ENCODE measurements at regions not wholly inside any gene's neighbourhood (a gene's known extent, or its start where the extent isn't known, plus 50 kb on each side); places are given as distances from the start of the nearest gene placed in this dataset.

DNA sequence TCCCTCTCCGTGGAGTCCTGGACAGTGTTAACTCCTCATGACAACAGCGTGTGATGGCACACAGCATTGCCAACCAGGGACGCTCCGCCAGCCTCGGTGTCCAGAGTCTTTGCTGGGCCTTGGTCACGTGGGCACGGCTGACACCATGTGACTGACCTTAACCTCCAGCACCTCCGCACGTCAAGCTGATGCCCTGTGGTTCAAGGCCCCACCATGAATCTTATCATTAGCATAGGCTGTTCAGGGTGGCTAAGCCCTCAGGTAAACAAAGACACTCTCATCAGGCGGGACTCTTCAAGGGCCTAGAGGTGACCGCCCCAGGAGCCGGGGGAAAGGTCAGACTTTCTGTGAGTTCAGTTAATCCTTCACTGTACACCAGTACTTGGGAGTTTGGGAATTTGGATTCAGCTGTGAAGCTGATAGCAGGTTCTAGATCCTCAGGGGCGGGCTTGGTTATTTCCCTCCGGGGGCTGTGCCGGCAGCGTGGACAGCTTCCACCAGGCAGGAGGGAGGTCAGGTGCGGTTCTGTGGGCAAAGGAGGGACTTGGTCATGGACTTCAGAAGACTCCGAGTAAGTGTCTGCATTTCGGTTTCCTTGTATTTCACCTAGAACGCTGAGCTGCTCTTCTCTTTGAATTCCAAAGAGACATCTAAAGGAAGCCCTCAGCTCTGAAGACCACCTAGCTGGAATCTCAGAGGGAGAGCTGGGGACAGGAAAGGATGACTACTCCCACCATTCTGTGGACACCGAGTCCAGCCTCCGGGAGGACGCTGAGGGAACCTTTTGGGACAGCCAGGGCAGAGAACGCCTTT lies 195.5 kb upstream of the CIBAR2 start:
- DNase-seq (ENCODE audit: low read depth): no peak

DNA sequence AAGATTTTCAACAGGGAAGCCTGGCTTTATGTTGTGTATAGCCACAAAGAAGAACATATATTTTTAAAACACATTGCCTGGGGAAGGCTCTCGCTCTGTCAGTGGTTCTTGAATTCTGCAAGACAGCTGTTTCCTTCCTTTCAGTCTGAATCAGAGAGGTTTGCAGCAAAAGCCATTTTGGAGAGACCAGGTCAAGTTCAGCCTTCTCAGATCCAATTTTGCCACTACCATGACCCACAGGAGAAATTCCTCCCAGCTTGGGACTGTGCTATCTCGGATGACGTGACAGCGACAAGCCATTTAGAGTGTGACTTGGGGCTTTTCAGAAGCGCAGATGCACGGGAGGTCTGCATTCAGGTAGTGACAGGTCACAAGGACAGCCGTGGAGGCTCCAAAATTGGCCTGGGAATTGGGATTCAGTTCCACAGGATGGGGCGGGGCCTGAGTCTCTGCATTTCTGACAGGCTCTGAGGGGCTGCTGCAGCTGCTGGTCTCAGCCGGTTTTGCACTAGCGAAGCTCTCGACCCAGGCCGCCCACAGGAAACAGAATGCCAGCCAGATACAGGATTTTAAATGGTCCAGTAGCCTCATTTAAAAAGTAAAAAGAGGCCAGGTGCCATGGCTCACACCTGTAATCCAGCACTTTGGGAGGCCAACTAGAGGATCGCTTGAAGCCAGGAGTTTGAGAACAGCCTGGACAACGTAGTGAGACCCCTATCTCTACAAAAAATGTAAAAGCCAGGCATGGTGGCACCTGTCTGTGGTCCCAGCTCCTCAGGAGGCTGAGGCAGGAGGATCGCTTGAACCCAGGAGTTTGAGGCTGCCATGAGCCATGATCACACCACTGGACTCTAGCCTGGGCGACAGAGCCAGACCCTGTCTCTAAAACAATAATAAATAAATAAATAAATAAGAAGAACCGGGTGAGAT lies 196.6 kb upstream of the CIBAR2 start:
- no peak for DNase-seq (ENCODE audit: low read depth)

DNA sequence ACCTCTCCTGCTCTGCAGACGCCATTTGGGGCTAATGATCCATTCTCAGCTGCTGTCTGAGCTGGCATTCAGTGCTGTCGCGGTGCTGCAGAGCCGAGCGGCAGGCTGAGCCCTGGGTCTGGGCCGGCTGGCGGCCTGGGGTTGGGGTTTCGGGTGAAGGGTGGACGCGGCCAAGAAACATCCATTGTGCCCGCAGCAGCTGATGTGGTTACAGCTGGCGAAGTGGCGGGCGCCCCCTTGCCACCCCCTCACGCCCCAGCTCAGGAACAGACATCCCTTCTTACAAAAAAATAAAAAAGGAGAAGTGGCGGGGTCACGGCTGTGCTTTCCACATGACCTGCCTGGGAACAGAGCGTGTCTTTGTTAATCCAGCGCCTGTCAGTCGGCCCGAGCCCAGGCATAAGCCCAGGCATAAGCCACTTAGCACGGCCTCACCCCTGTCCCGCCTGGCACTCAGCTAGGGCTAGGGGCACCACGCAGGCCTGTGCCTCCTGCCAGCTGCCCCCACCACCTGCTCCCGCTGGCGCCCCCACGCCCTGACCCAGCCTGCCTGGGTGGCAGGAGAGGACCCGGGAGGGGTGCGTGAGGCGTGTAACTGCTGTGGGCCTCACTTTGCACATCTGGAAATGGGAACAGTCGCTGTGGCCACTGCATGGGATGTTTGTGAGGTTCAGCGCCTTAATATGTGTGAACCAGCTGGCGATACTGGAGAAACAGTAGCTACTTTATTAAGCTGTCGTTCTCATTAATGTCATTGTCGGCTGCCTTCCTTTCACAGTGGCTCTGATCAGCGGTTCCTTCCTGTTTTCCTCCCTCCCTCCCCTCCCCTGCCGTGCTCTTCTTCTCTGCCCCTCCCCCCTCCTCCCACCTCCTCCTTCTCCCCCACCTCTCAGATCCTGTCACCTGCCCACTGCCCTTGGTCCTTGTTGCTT lies 197.7 kb upstream of the CIBAR2 start:
- peak; percentile 96 for DNase-seq (ENCODE audit: low read depth)

DNA sequence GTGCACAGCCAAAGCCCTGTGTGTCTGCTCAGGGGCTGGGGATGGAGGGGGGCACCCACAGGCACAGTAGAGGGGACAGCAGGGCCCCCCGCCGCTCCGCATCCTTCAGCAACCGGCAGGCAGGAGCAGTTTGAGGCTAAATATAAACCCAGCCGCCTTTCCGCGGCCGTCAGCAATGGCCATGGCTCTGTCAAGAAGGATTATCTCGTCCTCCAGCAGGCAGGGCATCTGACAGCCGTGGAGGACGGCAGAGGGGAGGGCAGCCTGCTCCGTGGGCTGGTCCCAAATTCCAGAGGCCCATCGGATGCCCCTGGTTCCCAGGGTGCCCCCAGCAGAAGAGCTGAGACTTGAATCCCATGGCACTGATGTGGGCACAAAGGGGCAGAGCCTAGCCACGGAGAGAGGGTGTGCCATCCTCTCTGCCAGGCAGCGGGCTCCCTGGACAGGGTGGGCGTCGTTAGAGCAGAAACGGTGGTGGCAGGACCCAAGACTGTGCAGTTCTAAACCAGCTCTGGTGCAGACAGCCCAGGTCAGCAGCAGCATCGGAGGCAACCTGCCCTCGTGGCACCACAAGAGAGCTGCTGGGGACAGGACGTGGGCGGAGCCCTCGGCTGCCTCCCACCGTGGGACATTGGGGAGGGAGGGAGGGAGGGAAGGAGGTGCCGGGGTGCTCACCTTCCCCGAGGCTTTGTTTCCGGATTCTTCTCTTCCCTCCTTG lies 198.8 kb upstream of the CIBAR2 start:
- DNase-seq (ENCODE audit: low read depth): peak; percentile 73

DNA sequence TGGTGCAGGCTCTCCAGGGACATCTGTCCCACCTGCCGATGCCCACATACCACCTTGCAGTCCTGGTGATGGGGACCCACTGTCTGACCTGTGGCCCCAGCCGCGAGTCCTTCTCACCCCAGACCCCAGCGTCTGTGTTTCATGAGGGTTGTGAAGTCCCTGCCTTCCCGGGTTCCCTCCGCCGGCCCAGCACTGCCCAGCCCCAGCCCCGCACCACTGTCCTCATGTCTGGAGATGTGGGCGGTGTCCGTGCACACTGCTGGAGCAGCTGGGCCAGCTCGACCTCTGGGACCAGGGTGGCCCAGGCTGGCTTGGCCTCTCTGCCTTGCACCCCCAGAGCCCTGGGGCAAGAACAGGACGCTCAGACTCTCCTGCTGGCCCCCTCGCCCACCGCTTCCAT lies 199.5 kb upstream of the CIBAR2 start:
- no peak for DNase-seq (ENCODE audit: low read depth)

DNA sequence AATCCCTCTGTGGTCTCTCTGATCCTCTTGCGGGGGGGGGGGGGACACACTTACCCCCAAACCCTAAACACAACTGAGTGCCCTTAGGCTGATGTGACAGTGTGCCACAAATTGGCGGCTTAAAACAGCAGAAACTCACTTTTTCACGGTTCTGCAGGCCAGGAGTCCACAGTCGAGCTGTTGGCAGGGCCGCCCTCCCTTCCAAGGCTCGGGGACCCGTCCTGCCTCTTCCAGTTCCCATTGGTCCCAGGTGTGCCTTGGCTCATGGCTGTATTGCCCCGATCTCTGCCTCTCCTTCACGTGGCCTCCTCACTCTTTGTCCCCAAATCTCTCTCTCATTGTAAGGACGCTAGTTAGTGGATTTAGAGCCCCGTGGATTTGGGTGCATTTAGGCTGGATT lies 199.9 kb upstream of the CIBAR2 start:
- no peak for DNase-seq (ENCODE audit: low read depth)

DNA sequence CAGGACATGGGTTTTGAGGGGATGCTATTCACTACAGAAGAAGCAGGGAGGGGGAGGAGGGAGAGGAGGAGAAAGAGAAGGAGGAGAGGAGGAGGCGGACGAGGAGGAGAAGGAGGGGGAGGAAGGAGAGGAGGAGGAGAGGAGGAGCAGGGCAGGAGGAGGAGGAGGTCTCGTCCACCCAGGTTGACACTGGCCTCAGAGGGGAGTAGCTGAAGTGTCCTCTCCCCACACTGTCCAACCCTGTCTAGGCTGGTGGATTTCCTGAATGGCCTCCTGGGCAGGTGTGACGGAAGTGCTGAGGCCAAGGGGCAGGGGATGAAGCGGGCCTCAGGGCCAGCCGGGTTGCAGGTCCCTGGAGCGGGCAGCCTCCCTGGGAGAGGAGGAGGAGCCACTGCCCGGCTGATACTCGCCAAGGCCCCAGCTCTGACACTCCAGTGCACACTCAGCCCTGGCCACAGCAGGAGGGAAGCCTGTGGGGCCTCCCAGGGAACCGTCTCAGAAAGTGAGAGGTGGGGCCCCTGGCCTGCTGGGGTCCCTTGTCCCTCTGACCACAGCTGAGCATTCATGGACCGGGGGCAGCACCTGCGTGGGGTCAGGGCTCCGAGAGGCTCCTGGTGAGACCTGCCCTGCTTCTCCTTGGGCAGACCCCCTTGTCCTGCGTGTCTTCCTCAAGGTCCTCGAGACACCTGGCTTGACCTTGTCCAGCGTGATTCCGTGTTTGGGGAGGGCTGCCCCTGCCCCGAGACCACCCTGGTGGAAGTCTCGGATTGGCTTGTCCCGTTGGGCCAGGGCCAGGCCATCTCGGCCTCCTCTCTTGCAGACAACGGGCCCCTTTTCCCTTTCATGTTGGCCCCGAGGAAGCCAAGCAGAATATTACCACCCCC lies 200.6 kb upstream of the CIBAR2 start:
- DNase-seq (ENCODE audit: low read depth): no peak

DNA sequence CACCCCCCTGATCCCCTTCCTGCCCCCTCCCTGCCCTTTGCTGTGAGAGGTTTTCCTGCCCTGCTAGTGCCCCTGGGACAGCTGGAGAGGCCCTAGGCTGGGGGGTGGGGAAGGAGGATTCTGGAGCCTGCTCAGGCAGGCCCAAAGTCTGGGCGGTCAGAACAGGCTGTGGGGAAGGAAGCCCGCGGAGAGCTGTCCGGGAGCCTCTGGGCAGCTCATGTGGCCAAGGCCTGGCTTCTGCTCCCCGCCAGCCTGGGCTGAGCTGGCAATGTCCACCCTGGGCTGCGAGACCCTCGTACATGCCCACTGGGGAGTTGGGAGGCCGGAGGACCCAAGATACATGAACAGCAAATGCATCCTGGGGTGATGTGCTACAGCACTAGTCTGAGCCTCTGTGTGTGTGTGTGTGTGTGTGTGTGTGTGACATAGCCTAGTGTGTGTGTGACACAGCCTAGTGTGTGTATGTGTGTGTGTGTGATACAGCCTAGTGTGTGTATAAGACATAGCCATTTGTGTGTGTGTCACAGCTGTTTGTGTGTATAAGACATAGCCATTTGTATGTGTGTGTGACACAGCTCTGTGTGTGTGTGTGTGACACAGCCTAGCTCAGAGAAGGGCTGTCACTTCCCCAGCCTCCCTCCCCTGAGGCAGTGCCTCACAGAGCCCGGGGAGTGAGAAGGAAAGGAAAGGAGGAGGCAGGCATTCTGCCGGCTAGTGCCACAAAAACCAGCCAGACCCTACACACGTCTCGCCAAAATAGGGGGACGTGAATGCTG lies 201.4 kb upstream of the CIBAR2 start:
- peak; percentile 55 for DNase-seq (ENCODE audit: low read depth)

DNA sequence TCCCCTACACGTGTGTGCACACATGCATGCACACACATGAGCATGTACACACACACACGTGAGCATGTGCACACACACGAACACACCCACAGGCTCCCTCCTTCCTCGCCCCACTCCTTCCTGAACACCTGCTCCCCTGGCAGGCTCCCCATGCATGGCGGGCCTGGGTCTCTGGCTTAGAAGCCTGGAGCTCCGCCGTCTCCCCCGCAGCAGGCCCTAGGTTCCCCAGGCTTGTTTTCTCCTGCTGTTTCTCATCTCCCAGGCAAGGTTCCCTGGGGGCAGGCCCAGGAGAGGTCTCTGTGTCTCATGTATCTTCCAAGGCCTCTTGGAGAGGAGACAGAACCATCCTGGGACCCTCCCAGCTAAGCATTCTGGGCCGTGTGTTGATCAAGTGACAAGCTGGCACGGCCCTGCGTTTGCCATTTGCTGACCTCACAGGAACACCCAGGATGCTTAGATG lies 202.3 kb upstream of the CIBAR2 start:
- DNase-seq (ENCODE audit: low read depth): no peak

DNA sequence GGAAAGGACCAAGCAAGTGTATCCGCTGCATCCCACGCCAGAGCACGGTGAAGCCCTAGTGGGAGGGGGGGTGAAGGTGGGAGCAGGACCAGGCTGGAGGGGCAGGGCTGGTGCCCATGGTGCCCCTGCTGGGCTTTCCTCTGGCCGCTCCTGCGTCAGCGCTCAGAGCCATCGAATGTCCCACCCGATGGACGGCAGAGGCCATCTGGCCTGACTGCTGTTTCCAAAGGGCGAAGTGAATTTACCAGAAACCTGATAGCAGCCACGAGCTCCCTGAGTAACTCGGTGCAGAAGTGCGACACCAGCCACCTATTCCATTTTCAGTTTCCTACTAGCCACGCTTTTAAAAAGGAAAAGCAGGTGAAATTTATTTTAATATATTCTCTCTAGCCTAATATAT lies 203.6 kb upstream of the CIBAR2 start:
- no peak for DNase-seq (ENCODE audit: low read depth)

DNA sequence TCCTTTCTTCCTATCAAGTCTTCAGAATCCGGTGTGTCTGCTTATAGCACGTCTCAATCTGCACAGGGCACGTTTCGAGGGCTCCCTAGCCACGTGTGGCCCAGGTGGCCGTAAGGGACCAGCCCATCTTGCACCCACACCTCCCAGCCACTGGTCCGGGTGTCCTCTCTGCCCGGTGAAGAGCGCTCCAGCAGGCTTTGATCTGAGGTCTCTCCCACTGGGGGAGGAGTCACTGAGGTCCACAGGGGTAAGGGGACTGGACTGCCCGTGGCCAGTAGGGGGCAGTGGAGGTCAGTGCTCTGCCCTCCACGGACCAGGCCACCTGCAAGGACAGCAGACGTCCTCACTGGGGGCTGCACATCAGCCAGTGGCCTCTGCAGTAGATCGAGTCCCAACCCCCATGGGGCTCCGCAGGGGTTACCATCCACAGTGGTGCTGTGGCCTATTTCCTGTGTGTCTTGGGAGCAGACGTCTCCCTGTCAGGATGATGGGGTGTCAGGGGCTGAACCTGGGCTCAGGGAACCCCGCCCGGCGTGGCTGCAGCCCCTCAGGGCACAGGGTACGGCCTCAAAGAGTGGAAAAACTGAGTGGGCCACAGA lies 204.1 kb upstream of the CIBAR2 start:
- DNase-seq (ENCODE audit: low read depth): no peak

DNA sequence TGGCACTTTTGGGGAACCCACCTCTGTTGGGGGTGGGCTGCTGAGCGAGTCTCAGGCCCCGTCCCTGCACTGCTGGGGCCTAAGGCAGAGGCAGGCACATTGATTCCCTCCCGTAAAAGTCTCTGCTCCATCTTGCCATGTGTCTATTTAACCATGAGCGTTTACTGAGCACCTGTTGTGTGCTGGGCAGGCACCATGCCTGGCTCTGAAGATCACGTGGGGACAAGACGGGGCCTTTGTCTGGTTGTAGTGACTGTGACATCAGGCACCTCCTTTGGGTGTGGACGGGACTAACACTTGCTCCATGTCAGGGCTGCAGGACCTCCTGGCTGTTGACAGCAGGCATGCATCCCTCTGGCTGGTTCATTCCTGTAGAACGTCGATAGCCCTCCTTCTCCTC lies 204.7 kb upstream of the CIBAR2 start:
- DNase-seq (ENCODE audit: low read depth): peak; percentile 76

DNA sequence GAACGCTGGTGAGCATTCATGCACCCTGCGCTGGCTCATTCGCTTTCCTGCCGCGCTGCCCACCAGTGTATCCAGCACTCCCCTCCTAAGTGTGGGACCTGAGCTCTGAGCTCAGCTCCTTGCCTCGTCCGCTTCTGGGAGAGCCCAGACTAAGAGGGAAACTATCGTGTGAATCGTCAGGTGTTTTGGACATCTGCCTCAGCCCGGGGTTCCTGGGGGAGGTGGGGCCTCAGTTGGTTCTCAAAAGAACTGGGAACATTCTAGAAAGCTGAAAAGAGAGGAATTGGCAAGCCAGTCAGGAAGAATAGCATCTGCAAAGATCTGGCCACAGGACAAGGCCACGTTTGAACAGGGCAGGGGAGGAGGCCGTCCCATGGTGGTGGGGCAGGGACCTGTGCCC lies 205.4 kb upstream of the CIBAR2 start:
- DNase-seq (ENCODE audit: low read depth): no peak

DNA sequence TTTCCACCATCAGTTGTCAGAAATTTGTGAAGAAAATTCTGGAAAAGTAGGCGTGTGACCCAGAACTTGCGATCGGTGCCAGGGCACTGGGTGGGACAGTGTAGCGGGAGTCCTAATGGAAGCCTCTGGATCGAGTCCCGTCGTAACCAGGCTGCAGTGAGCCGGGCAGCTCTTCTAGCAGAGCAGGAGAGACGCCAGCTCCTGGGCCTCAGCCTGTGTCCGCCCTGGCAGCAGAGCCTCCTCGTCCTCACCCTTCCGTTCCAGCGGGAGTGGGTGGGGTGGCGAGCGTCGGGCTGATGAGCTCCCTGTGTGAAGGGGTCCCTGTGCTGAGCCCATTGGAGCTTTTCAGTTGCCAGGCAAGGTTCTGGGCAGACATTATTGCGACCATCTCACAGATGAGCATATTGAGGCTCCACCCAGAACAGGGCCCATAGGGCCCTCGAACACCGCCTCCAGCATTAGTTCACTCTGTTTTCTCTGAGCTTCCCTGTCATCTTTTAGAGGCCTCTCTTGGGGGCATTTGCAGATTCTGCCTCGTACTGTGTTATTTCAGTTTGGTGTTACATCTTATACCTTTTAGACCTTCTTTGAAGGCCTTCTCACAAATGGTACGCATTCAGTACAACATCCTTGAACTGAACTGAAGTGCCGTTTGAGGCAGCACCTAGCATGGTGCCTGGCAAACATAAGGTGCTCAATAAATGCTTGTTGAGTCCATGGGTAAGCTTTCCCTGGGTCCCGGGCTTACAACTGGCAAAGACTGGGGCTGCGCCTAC lies 207.1 kb upstream of the CIBAR2 start:
- no peak for DNase-seq (ENCODE audit: low read depth)

DNA sequence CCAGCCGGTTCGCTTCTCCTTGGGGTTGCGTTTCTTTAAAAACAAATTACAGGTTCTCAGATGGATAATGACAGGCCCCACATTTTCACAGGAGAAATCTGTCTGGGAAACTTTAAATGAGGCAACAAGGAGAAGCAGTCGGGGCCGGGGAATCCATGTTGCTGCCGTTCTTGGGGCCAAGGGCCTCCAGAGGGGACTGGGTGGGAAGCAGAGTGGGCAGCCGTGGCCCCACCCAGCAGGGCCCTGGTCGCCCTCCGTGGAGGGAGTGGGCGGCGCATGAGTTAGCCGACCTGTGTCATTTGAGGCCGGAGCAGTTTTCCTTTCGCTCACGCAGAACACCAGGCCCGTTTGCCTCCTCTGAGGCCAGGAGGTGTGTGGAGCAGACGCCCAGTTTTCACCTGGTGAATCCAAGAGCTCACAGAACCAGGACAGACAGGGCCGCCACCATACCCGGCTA lies 207.7 kb upstream of the CIBAR2 start:
- DNase-seq (ENCODE audit: low read depth): no peak

DNA sequence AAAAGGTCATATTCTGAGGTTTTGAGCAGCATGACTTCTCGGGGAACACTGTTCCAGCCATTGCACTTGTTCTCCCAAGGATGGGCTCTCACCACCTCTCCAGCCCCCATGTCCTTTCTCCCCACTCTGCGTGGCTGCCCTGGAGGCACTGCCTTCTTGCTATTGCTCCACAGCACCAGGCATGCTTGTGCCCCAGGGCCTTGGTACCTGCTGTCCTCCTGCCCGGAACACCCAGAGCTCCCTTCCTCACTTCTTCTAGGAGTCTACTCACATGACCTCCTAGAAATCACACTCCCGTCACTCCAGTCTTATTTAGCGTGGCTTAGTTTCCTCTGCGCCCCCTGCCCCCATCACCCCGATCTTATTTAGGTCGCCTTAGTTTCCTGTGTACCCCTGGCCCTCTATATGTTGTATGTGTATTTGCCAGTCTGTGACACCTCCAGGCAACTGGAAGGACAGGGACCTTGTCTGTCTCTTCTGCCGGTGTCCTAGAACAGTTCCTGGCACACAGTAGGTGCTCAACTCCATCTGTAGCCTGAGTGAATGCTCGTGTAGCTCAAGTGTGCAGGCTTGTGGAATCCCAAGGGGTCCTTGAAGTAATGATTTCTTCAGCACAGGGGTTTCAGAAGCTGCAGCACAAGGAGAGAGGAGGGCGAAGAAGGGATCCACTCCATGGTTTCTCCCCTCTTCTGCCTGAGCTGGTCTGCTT lies 208.6 kb upstream of the CIBAR2 start:
- no peak for DNase-seq (ENCODE audit: low read depth)
